ENCODE measurements at regions not wholly inside any gene's neighbourhood (a gene's known extent, or its start where the extent isn't known, plus 50 kb on each side); places are given as distances from the start of the nearest gene placed in this dataset.
"Not testable (repeated sequence)": the region's sequence is repeated elsewhere in the genome, so short reads cannot be mapped to it uniquely, and the experiment has no call there.

DNA sequence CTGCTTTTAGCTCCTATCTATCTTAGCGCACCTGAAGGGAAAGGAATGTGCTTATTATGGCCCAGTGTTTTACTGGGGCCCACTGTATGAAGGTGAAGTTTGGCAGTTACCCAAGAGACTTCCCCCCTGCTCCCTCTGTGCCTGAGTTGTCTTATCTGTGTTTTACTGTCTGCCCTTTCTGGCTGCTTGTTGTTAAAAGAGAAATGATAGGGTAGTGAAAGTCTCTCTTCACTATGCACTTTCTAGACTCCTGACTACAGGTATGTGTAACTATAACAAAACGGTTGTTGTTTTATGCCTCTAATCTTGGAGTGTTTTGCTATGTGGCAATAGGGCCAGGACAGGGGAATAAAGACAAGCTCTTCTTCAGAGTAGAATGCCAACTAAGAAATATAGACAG lies 326.9 kb downstream of the KIF20B start:
- H3K9me3 ChIP-seq (ENCODE audit: control insufficient read depth, insufficient read depth, low read depth, low read length): no peaks in the 10 kb centered on the region
- H2AFZ ChIP-seq (ENCODE audit: low read length): no peak overlapping the region
- H3K27ac ChIP-seq (ENCODE audit: insufficient read depth, low read length): no peak overlapping the region
- no peak overlapping the region for H3K9ac ChIP-seq (ENCODE audit: insufficient read depth, low read length)
- H3K4me2 ChIP-seq (ENCODE audit: extremely low read depth, insufficient read depth, low read length): no peak overlapping the region
- H4K20me1 ChIP-seq (ENCODE audit: control insufficient read depth, extremely low read depth, insufficient read depth, low read length): no peaks in the 10 kb centered on the region
- H3K27me3 ChIP-seq (ENCODE audit: control insufficient read depth, insufficient read depth, low read length): no peaks in the 10 kb centered on the region
- H3K4me3 ChIP-seq (replicated peaks in 1 of 4; ENCODE audit: control extremely low read depth in 1 of 4, insufficient read depth in 1 of 4, low read depth in 3 of 4, low read length in 4 of 4): no peak overlapping the region
- TF ChIP-seq EZH2 (IDR thresholded peaks at IDR 0.05; ENCODE audit: low read length, missing control alignments): no peak
- TF ChIP-seq, protein P1, sequence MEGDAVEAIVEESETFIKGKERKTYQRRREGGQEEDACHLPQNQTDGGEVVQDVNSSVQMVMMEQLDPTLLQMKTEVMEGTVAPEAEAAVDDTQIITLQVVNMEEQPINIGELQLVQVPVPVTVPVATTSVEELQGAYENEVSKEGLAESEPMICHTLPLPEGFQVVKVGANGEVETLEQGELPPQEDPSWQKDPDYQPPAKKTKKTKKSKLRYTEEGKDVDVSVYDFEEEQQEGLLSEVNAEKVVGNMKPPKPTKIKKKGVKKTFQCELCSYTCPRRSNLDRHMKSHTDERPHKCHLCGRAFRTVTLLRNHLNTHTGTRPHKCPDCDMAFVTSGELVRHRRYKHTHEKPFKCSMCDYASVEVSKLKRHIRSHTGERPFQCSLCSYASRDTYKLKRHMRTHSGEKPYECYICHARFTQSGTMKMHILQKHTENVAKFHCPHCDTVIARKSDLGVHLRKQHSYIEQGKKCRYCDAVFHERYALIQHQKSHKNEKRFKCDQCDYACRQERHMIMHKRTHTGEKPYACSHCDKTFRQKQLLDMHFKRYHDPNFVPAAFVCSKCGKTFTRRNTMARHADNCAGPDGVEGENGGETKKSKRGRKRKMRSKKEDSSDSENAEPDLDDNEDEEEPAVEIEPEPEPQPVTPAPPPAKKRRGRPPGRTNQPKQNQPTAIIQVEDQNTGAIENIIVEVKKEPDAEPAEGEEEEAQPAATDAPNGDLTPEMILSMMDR (conservative IDR thresholded peaks at IDR 0.05 in 1 of 2, IDR thresholded peaks at IDR 0.05 in 1 of 2; ENCODE audit: low read depth in 1 of 2, low read length in 2 of 2): no peak
- no peaks in the 10 kb centered on the region for H3K4me1 ChIP-seq (ENCODE audit: control insufficient read depth, extremely low read depth, insufficient read depth, low read length)
- H3K79me2 ChIP-seq (ENCODE audit: control insufficient read depth, insufficient read depth, low read length): no peaks in the 10 kb centered on the region
- no peaks in the 10 kb centered on the region for H3K36me3 ChIP-seq (ENCODE audit: control insufficient read depth, insufficient read depth, low read length)
- no peak for DNase-seq (ENCODE audit: low read depth in 2 of 2)

DNA sequence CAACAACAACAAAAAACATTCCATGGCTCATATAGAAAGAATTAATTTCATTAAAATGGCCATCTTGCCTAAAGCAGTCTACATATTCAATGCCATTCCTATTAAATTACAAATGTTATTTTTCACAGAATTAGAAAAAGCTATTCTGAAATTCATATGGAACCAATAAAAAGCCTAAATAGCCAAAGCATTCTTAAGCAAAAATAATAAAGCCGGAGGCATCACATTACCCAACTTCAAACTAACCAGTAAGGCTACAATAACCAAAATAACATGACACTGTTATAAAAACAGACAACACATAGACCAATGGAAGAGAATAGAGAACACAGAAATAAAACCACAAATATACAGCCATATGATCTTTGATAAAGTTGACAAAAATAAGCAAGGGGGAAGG lies 330.4 kb downstream of the KIF20B start:
- H2AFZ ChIP-seq (ENCODE audit: low read length): no peak overlapping the region
- DNase-seq (ENCODE audit: low read depth in 2 of 2): no peak
- H3K79me2 ChIP-seq (ENCODE audit: control insufficient read depth, insufficient read depth, low read length): no peaks in the 10 kb centered on the region
- H3K36me3 ChIP-seq (ENCODE audit: control insufficient read depth, insufficient read depth, low read length): no peaks in the 10 kb centered on the region
- no peak overlapping the region for H3K9ac ChIP-seq (ENCODE audit: insufficient read depth, low read length)
- H3K27ac ChIP-seq (ENCODE audit: insufficient read depth, low read length): no peak overlapping the region
- H3K4me1 ChIP-seq (ENCODE audit: control insufficient read depth, extremely low read depth, insufficient read depth, low read length): no peaks in the 10 kb centered on the region
- no peaks in the 10 kb centered on the region for H4K20me1 ChIP-seq (ENCODE audit: control insufficient read depth, extremely low read depth, insufficient read depth, low read length)
- H3K4me3 ChIP-seq (replicated peaks in 1 of 4; ENCODE audit: control extremely low read depth in 1 of 4, insufficient read depth in 1 of 4, low read depth in 3 of 4, low read length in 4 of 4): no peak overlapping the region
- H3K4me2 ChIP-seq (ENCODE audit: extremely low read depth, insufficient read depth, low read length): no peak overlapping the region
- H3K9me3 ChIP-seq (ENCODE audit: control insufficient read depth, insufficient read depth, low read depth, low read length): no peaks in the 10 kb centered on the region
- H3K27me3 ChIP-seq (ENCODE audit: control insufficient read depth, insufficient read depth, low read length): no peaks in the 10 kb centered on the region
- TF ChIP-seq, protein P1 (conservative IDR thresholded peaks at IDR 0.05 in 1 of 2, IDR thresholded peaks at IDR 0.05 in 1 of 2; ENCODE audit: low read depth in 1 of 2, low read length in 2 of 2): no peak
- TF ChIP-seq EZH2 (IDR thresholded peaks at IDR 0.05; ENCODE audit: low read length, missing control alignments): no peak

DNA sequence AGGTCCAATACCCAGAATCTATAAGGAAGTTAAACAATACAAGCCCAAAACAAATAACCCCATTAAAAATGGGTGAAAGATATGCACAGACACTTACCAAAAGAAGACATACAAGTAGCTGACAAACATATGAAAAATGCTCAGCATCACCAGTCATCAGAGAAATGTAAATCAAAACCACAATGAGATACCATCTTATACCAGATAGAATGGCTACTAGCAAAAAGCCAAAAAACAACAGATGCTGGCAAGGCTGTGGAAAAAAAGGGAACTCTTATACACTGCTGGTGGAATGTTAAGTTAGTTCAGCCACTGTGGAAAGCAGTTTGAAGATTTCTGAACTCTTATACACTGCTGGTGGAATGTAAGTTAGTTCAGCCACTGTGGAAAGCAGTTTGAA lies 331.1 kb downstream of the KIF20B start:
- Histone ChIP-seq H2AFZ (ENCODE audit: low read length) (no peak overlapping the region), H4K20me1 (ENCODE audit: control insufficient read depth, extremely low read depth, insufficient read depth, low read length) (no peaks in the 10 kb centered on the region), H3K79me2 (ENCODE audit: control insufficient read depth, insufficient read depth, low read length) (no peaks in the 10 kb centered on the region), H3K4me1 (ENCODE audit: control insufficient read depth, extremely low read depth, insufficient read depth, low read length) (no peaks in the 10 kb centered on the region), H3K27me3 (ENCODE audit: control insufficient read depth, insufficient read depth, low read length) (no peaks in the 10 kb centered on the region), H3K9ac (ENCODE audit: insufficient read depth, low read length) (no peak overlapping the region), H3K27ac (ENCODE audit: insufficient read depth, low read length) (no peak overlapping the region), H3K36me3 (ENCODE audit: control insufficient read depth, insufficient read depth, low read length) (no peaks in the 10 kb centered on the region), H3K4me3 (replicated peaks in 1 of 4; ENCODE audit: control extremely low read depth in 1 of 4, insufficient read depth in 1 of 4, low read depth in 3 of 4, low read length in 4 of 4) (no peak overlapping the region), H3K9me3 (ENCODE audit: control insufficient read depth, insufficient read depth, low read depth, low read length) (no peaks in the 10 kb centered on the region), H3K4me2 (ENCODE audit: extremely low read depth, insufficient read depth, low read length) (no peak overlapping the region)
- DNase-seq (ENCODE audit: low read depth in 2 of 2): peak in 1 of 2 donors; percentile 68
- TF ChIP-seq EZH2 (IDR thresholded peaks at IDR 0.05; ENCODE audit: low read length, missing control alignments): no peak
- TF ChIP-seq, protein P1 (conservative IDR thresholded peaks at IDR 0.05 in 1 of 2, IDR thresholded peaks at IDR 0.05 in 1 of 2; ENCODE audit: low read depth in 1 of 2, low read length in 2 of 2): no peak

DNA sequence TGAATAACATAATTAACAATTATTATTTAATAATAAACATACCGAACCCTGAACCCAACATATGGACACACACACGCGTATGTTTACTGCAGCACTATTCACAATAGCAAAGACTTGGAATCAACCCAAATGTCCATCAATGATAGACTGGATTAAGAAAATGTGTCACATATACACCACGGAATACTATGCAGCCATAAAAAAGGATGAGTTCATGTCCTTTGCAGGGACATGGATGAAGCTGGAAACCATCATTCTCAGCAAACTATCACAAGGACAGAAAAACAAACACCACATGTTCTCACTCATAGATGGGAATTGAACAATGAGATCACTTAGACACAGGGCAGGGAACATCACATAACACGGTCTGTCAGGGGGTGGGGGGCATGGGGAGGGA lies 333.5 kb downstream of the KIF20B start:
- H3K27me3 ChIP-seq (ENCODE audit: control insufficient read depth, insufficient read depth, low read length); H3K4me2 ChIP-seq (ENCODE audit: extremely low read depth, insufficient read depth, low read length): not testable (repeated sequence)

More for the DNA sequence above, 333.5 kb downstream of the KIF20B start:
- not testable (repeated sequence) for H3K4me1 ChIP-seq (ENCODE audit: control insufficient read depth, extremely low read depth, insufficient read depth, low read length); H3K36me3 ChIP-seq (ENCODE audit: control insufficient read depth, insufficient read depth, low read length); H3K79me2 ChIP-seq (ENCODE audit: control insufficient read depth, insufficient read depth, low read length); H3K9me3 ChIP-seq (ENCODE audit: control insufficient read depth, insufficient read depth, low read depth, low read length); H2AFZ ChIP-seq (ENCODE audit: low read length); H3K9ac ChIP-seq (ENCODE audit: insufficient read depth, low read length); H3K27ac ChIP-seq (ENCODE audit: insufficient read depth, low read length); DNase-seq (ENCODE audit: low read depth in 2 of 2); H3K4me3 ChIP-seq (replicated peaks in 1 of 4; ENCODE audit: control extremely low read depth in 1 of 4, insufficient read depth in 1 of 4, low read depth in 3 of 4, low read length in 4 of 4); H4K20me1 ChIP-seq (ENCODE audit: control insufficient read depth, extremely low read depth, insufficient read depth, low read length)

Measured in fibroblast of lung (primary cell).